ENCODE measurements at regions not wholly inside any gene's neighbourhood (a gene's known extent, or its start where the extent isn't known, plus 50 kb on each side); places are given as distances from the start of the nearest gene placed in this dataset.

DNA sequence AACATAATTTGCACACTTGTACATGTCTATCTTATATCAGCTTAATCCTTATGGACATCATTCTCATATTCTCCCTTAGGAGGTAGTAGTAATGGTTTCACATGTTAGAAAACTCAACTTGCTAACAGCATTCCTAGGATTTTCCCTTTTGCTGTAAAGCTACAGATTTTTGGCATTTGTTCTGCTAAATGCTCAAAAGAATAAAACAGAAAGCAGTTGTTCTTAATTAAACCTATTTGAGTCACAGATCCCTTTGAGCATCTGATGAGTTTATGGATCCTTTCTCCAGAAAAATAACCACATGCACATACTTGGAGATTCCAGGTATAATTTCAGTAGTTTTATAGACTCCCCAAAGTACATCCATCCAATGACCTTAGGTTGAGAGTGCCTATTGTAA lies 122.9 kb upstream of the BET1 start:
- TF ChIP-seq, protein P1, sequence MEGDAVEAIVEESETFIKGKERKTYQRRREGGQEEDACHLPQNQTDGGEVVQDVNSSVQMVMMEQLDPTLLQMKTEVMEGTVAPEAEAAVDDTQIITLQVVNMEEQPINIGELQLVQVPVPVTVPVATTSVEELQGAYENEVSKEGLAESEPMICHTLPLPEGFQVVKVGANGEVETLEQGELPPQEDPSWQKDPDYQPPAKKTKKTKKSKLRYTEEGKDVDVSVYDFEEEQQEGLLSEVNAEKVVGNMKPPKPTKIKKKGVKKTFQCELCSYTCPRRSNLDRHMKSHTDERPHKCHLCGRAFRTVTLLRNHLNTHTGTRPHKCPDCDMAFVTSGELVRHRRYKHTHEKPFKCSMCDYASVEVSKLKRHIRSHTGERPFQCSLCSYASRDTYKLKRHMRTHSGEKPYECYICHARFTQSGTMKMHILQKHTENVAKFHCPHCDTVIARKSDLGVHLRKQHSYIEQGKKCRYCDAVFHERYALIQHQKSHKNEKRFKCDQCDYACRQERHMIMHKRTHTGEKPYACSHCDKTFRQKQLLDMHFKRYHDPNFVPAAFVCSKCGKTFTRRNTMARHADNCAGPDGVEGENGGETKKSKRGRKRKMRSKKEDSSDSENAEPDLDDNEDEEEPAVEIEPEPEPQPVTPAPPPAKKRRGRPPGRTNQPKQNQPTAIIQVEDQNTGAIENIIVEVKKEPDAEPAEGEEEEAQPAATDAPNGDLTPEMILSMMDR (conservative IDR thresholded peaks at IDR 0.05 in 1 of 2, IDR thresholded peaks at IDR 0.05 in 1 of 2; ENCODE audit: low read depth in 1 of 2, low read length in 2 of 2), result no peak
- no peak for TF ChIP-seq EZH2 (IDR thresholded peaks at IDR 0.05; ENCODE audit: low read length, missing control alignments)
